GM23248 (cell line): ENCODE measurements at regions not wholly inside any gene's neighbourhood (a gene's known extent, or its start where the extent isn't known, plus 50 kb on each side); places are given as distances from the start of the nearest gene placed in this dataset.

Experiments
- EZH2 ChIP-seq: fragments of 200-600 bp; sonication (generic); IDR thresholded peaks from 2 replicates; pipeline ENCODE4 v1.6.1; 2018; ENCODE audit warnings: antibody characterized with exemption, mild to moderate bottlenecking; ENCODE audit not compliant: insufficient read depth, poor library complexity, severe bottlenecking
- EZH2phosphoT487 ChIP-seq: fragments of 200-600 bp; sonication (generic); IDR thresholded peaks from 2 replicates; pipeline ENCODE4 v1.6.1; 2018; ENCODE audit warnings: antibody characterized with exemption, moderate library complexity, mild to moderate bottlenecking, low read depth; ENCODE audit not compliant: insufficient read depth

GRCh38 chr9:91033797-91034196, 232.2 kb downstream of the SYK start:
- TF ChIP-seq EZH2 (no peak), EZH2phosphoT487 (no peak)
